ENCODE measurements at regions not wholly inside any gene's neighbourhood (a gene's known extent, or its start where the extent isn't known, plus 50 kb on each side); places are given as distances from the start of the nearest gene placed in this dataset.

- no peaks in the 10 kb centered on the region for H3K9me3 ChIP-seq
- no peak overlapping the region for H3K27ac ChIP-seq
- intact Hi-C loops (cut with DNase I; ENCODE audit: low total_unique reads) (no loop called here), in situ Hi-C loops (cut with MboI; ENCODE audit: low pct_ligation_motif_present in 1 of 4, low pct_unique_long_range_greater_than_20kb in 1 of 4, low sequenced_read_pairs in 3 of 4) (no loop called here)
- H3K27me3 ChIP-seq, result no peaks in the 10 kb centered on the region
- no peak overlapping the region for H3K4me3 ChIP-seq
- H3K4me1 ChIP-seq, result no peaks in the 10 kb centered on the region
- TF ChIP-seq CTCF (IDR thresholded peaks at IDR 0.05) (no peak), POLR2AphosphoS5 (IDR thresholded peaks at IDR 0.05) (no peak), POLR2A (IDR thresholded peaks at IDR 0.05) (no peak), EP300 (IDR thresholded peaks at IDR 0.05; ENCODE audit: low read depth) (no peak)
- DNase-seq, result no peak
- WGBS, 2 donors (ENCODE audit: low coverage in 1 of 2), result 85% methylated on average over 4 of the region's 4 CpGs; no CpG with 5 or more reads in 1 of the 2 donors
- no peaks in the 10 kb centered on the region for H3K36me3 ChIP-seq
Measured at GRCh38 chr7:86950360-86950759, 109.1 kb downstream of the ELAPOR2 start.

GRCh38 chr7:86949779-86950260 lies 109.6 kb downstream of the ELAPOR2 start:
- Histone ChIP-seq H3K9me3 (no peaks in the 10 kb centered on the region), H3K27ac (no peak overlapping the region), H3K36me3 (no peaks in the 10 kb centered on the region), H3K4me3 (no peak overlapping the region), H3K4me1 (no peaks in the 10 kb centered on the region), H3K27me3 (no peaks in the 10 kb centered on the region)
- no peak for TF ChIP-seq POLR2AphosphoS5 (IDR thresholded peaks at IDR 0.05)
- TF ChIP-seq EP300 (IDR thresholded peaks at IDR 0.05; ENCODE audit: low read depth), result no peak
- TF ChIP-seq POLR2A (IDR thresholded peaks at IDR 0.05), result no peak
- no peak for TF ChIP-seq CTCF (IDR thresholded peaks at IDR 0.05)
- in situ Hi-C loops (cut with MboI; ENCODE audit: low pct_ligation_motif_present in 1 of 4, low pct_unique_long_range_greater_than_20kb in 1 of 4, low sequenced_read_pairs in 3 of 4) (no loop called here), intact Hi-C loops (cut with DNase I; ENCODE audit: low total_unique reads) (no loop called here)
- no peak for DNase-seq
- 70% methylated on average over 2 of the region's 3 CpGs; no CpG with 5 or more reads in 1 of the 2 donors for WGBS, 2 donors (ENCODE audit: low coverage in 1 of 2)

- intact Hi-C loops (cut with DNase I; ENCODE audit: low total_unique reads) (no loop called here), in situ Hi-C loops (cut with MboI; ENCODE audit: low pct_ligation_motif_present in 1 of 4, low pct_unique_long_range_greater_than_20kb in 1 of 4, low sequenced_read_pairs in 3 of 4) (no loop called here)
- WGBS, 2 donors (ENCODE audit: low coverage in 1 of 2), result 73 to 76% methylated on average over 2 to 7 of the region's 7 CpGs
- no peak for DNase-seq
- H3K27ac ChIP-seq, result no peak overlapping the region
- no peak overlapping the region for H3K4me3 ChIP-seq
- H3K27me3 ChIP-seq, result no peaks in the 10 kb centered on the region
- no peak for TF ChIP-seq EP300 (IDR thresholded peaks at IDR 0.05; ENCODE audit: low read depth)
- TF ChIP-seq POLR2AphosphoS5 (IDR thresholded peaks at IDR 0.05), result no peak
- no peak for TF ChIP-seq POLR2A (IDR thresholded peaks at IDR 0.05)
- TF ChIP-seq CTCF (IDR thresholded peaks at IDR 0.05), result no peak
- no peaks in the 10 kb centered on the region for H3K36me3 ChIP-seq
- H3K9me3 ChIP-seq, result no peaks in the 10 kb centered on the region
- H3K4me1 ChIP-seq, result no peaks in the 10 kb centered on the region
Measured at GRCh38 chr7:86949052-86949778, 110.2 kb downstream of the ELAPOR2 start.

- no peak overlapping the region for H3K27ac ChIP-seq
- no peaks in the 10 kb centered on the region for H3K36me3 ChIP-seq
- 72 to 73% methylated on average over 1 of the region's 1 CpG for WGBS, 2 donors (ENCODE audit: low coverage in 1 of 2)
- TF ChIP-seq EP300 (IDR thresholded peaks at IDR 0.05; ENCODE audit: low read depth), result no peak
- no peak for TF ChIP-seq CTCF (IDR thresholded peaks at IDR 0.05)
- TF ChIP-seq POLR2A (IDR thresholded peaks at IDR 0.05), result no peak
- no peak for TF ChIP-seq POLR2AphosphoS5 (IDR thresholded peaks at IDR 0.05)
- H3K9me3 ChIP-seq, result no peaks in the 10 kb centered on the region
- no peaks in the 10 kb centered on the region for H3K4me1 ChIP-seq
- DNase-seq, result no peak
- H3K27me3 ChIP-seq, result no peaks in the 10 kb centered on the region
- no peak overlapping the region for H3K4me3 ChIP-seq
- intact Hi-C loops (cut with DNase I; ENCODE audit: low total_unique reads), result no loop called here
- in situ Hi-C loops (cut with MboI; ENCODE audit: low pct_ligation_motif_present in 1 of 4, low pct_unique_long_range_greater_than_20kb in 1 of 4, low sequenced_read_pairs in 3 of 4), result no loop called here
Measured at GRCh38 chr7:86947929-86948328, 111.5 kb downstream of the ELAPOR2 start.

Data from transverse colon (tissue), 4 donors.